GM21447 (cell line): ENCODE measurements at regions not wholly inside any gene's neighbourhood (a gene's known extent, or its start where the extent isn't known, plus 50 kb on each side); places are given as distances from the start of the nearest gene placed in this dataset.

Experiments
- ATAC-seq: cut with Tn5 transposase; IDR thresholded peaks from one replicate; pipeline ENCODE4 v1.9.1; 2021; ENCODE audit not compliant: unreplicated experiment

- ATAC-seq: no peak
Observed at GRCh38 chr18:33866386-33866785, 288.4 kb downstream of the ASXL3 start.

DNA sequence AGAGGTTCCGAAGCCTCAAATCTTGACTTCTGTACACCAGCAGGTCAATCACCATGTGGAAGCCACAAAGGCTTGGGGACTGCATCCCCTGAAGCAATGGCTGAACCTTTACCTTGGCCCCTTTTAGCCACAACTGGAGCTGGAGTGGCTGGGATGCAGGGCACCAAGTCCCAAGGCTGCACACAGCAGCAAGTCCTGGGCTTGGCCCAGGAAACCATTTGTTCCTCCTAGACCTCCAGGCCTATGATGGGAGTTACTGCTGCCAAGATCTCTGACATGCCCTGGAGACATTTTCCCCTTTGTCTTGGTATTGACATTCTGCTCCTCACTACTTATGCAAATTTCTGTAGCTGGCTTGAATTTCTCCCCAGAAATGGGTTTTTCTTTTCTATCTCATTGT lies 285.9 kb downstream of the ASXL3 start:
- ATAC-seq: no peak

DNA sequence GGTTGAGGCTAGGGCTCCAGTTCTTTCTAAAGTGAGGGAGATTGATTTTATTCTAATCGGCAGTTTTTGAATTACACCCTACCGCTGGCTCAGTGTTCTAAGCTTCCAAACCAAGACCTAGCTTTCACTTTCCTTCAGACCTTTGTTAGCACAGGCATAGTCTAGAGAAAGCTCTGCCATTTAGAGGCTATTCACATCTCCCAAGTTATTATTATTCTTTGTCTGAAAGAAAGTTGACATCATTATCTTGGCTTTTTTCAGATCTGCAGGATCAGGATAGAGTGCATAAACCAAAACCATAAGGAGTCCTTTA lies 276.8 kb downstream of the ASXL3 start:
- ATAC-seq: no peak

DNA sequence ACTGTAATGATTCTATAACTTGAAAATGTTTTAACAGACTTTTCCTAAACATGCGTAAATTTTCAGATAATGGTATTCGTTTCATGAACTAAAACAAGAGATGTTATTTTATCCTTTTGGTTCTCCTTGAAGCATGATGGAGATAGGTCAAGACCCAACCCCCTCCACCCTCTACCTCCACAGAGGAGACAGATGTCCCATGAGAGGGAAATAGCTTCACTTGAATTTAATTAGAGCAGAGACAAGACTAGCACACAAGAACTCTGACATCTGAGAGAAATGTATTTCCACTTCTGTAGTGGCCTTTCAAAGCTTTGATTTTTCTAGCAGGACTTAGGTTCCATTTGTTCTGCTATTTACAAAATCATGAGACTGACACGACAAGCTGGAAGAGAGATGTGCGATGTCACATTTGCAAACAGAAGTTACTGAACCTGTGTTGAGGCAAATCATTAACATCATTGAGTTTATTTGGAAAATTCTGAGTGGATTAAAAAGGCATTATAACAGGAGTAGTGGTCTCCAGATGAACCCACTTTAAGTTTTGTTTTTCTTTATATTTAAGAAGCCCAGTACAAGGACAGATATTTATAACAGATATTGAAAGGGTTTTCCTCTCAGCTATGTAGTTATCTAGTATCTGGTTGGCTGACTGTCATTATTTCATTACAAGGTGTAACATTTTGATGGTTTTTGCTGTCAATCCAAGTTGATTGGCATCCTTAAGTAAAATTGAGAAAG lies 276.2 kb downstream of the ASXL3 start:
- no peak for ATAC-seq

DNA sequence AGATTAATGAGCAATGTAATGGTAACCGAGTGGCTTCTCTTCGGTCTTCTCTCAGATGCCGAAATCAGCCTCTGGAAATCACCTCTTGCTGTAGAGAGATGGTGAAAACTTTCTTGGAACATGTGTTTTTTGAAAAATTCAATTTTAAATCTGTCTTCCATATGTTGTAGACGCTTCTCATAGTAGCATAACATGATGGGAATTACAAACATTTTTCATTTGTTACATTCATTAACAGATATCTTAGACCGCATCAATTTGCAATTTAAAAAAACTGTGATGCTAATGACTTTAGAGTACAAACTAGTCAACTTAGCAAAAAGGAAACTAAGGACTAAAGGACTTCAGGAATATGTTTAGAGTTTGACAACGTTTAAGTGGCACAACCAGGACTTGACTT lies 275.2 kb downstream of the ASXL3 start:
- ATAC-seq: no peak

GRCh38 chr18:33851546-33852078 lies 273.6 kb downstream of the ASXL3 start:
- no peak for ATAC-seq

GRCh38 chr18:33849731-33850130 lies 271.7 kb downstream of the ASXL3 start:
- ATAC-seq: no peak

- no peak for ATAC-seq
Observed at GRCh38 chr18:33844232-33844631, 266.2 kb downstream of the ASXL3 start.

DNA sequence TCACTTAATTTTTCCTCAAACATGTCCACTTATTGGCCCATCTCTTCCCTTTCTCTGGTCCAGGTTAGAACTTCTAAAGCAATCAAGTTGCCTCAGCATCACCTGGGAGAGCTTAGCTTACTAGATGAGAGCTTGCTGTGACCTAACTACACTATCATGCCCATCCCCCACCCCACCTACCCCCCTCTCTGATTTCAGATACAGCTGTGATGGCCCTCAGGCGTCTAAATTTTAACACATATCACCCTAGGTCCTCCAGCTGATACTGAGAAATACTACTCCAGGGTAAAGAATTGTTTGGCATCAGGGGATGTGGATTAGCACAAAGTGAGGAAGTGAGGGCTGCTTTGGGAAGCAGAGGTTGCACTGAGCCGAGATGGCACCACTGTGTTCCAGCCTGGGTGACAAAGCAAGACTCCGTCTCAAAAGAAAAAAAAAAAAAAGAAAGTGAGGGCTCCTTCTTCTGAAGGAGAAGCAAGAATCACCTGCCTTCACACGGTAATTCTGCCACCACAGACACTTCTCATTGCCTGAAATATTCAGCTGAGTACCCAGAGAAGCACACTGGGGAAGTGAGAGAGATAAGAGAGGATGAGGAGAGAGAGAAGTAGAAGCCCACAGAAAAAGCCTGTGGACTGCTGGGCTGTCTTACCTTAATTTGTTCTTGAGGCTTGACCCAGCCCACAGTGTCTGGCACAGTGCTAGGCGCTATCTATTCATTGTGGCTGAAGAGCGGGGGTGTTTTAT lies 263.4 kb downstream of the ASXL3 start:
- ATAC-seq: no peak

DNA sequence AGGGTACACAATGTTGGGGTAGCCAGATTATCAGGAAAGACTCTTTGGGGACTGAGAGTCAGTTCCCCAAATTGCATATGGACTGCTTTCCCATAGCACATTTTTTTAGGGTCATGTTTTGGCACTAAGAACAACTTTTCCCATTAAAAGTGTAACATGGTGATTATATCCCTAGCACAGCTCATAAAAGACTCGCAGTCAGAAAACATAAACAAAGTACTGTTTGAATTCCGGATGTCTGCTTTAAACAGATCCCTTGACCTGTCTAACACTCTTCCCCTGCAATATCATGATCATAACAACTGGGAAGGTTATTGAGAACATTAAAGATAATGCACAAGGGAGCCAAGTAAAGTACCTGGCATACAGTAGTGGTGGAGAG lies 262.2 kb downstream of the ASXL3 start:
- no peak for ATAC-seq

DNA sequence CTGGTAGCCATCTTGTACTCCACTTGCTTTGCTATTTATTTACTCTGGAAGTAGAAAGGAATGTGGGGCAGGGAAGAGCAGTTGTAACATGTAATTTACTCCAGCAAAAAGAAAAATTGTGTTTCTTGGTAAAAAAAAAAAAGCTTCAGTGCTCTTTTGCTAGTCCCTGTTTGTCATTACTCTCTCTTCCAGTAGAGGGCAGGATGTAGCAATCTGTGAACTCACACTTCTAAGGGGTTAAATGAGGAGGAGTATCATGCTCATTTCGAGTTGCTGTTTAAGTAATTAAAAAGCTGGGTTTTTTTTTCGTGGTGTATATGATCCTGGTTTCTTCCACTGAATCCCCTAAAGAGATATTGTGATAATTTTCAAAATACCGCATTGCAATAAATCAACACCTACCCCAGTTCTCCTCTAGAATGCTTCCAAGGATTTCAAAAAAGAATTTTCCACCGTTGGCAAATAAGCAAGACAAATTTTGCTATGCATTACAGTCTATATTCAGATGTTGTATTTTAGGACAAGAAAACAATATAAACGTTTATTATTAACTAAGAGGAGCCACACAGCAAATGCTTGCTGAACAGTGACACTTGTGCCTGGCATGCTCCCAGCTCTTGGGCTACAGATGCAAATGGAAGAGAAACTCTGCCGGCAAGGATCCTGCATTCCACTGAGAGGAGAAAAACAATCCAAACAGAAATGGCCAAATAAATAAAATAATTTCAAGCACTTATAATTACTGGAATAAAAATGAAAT lies 261.6 kb downstream of the ASXL3 start:
- no peak for ATAC-seq

GRCh38 chr18:33838054-33838453 lies 260.0 kb downstream of the ASXL3 start:
- ATAC-seq: no peak

DNA sequence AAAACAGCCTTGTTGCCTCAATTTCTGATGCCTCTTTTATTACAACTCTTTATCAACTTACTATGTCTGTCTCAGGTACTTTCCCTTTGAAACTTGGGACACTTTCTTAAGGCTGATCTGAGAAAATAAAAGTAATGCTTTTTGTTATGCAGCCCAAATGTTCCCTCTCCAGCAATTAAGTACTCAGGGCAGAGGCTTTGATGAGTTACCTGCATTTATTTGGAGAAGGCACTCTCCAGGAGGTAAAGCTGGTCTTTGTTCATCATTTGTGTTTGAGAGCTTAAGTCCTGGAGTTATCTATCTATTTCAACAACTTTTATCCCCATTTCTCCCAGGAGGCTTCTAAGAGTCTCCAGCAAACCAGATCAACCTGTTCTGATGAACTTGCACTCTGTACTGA lies 259.2 kb downstream of the ASXL3 start:
- no peak for ATAC-seq

GRCh38 chr18:33836564-33836963 lies 258.5 kb downstream of the ASXL3 start:
- ATAC-seq: no peak

DNA sequence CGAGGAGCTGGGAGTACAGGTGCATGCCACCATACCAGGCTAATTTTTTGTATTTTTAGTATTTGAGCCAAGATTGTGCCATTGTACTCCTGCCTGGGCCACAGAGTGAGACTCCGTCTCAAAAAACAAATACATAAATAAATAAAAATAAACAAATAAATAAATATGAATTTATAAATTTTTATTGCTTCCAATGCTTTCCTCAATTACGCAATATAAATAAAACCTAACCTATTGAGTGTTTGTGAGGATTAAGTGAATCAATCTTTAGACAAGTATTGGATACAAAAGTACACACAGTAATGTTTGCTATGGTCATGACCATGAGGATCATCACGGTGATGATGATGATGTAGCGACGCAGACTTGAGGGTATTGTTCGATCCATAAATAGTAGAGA lies 257.4 kb downstream of the ASXL3 start:
- ATAC-seq: no peak

DNA sequence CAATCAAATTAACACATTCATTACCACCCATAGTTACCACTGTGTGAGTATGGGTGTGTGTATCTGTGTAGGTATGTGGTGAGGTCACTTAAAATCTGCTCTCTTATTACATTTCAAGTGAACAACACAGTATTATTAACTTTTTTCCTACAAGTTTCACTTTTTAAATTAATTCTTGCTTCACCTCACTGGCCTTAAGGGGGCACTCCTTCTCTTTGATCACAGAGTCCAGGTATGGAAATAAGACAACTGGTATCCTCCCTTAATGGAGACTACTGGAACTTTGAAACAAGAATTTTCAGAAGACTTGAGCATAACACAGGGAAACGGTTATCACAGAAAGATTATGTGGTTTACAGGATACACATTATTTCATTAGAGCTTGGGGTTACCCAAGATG lies 255.8 kb downstream of the ASXL3 start:
- no peak for ATAC-seq

GRCh38 chr18:33831424-33831823 lies 253.4 kb downstream of the ASXL3 start:
- no peak for ATAC-seq

DNA sequence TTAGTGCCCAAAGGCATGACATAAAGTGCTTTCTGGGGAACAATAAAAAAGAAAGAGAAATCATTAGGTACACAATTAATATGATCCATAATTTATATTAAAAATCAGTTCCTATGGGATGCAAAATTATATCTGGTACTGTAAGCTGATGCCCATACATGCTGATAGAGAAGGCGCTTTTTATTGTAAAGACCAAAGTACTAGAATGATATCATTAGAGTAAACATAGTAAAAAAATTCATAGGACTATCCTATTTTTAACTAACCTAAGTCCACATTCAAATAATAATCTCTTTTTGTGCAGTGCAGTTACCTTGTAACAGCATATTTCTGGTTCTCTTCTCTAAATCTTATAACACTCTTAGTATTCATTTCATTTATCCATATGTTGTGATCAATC lies 252.2 kb downstream of the ASXL3 start:
- no peak for ATAC-seq

- no peak for ATAC-seq
Observed at GRCh38 chr18:33828949-33829348, 250.9 kb downstream of the ASXL3 start.

DNA sequence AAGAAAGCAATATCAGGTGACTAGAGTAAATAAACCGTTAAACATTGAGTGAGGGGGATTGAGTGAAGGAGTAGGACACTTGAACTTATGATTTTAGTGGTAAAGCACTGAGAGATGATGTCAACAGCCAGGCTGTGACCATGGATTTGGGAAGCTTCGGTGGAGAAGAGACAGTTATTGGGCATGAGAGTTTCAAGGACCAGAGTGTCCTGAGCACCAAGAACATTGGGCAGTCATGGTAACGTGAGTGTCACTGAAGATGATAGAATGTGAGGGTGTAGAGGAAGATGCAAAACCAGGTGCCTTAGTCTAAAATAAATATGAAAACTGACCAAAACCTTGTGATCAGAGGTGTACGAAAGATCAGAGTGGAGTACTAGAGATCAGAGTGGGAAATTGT lies 248.1 kb downstream of the ASXL3 start:
- no peak for ATAC-seq

- no peak for ATAC-seq
Observed at GRCh38 chr18:33821503-33821902, 243.5 kb downstream of the ASXL3 start.
